Fibroblast of peridontal ligament (primary cell): ENCODE measurements at regions not wholly inside any gene's neighbourhood (a gene's known extent, or its start where the extent isn't known, plus 50 kb on each side); places are given as distances from the start of the nearest gene placed in this dataset.
"Not testable (repeated sequence)": the region's sequence is repeated elsewhere in the genome, so short reads cannot be mapped to it uniquely, and the experiment has no call there.

Source experiments
- DNase-seq: peaks from one replicate; pipeline ENCODE4 v3.0.0-alpha.2; 2010; ENCODE audit errors: extremely low read depth

DNA sequence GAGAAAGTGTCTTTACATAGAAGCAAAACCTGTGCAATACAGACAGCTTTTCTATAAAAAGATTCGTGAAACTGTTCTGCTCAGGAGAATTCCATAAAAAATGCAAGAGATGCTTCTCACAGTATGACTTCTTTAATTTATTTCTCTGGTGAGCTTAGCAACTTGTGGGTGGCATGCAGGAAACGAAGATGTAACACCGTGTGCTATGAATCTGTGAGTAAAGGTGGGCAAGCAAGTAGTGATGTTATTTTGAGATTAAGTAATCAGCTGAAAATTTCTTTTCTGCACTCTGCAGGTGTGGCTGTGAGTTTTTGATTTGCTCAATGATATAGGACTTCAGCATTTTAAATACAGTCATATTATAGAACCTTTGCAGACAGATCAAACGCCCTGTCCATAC lies 656.8 kb upstream of the NCAM2 start:
- DNase-seq, result no peak

DNA sequence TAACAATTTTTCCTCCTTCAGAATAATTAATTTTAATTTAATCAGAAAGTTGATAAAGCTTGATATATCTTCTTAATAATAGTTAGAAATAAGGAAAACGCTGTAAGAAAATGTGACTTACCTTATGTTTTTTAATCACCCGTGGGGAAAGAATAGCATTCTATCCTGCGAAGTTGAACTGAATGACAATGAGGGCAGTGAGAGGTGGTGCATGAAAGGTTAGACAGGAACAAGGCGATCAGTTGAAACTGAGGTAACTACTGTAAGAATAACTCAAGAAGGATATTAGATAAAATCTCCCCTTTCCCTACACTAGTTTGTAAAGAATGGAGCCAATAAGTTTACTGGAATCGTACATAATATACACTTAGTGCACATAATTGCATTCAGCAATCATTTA lies 655.0 kb upstream of the NCAM2 start:
- no peak for DNase-seq

DNA sequence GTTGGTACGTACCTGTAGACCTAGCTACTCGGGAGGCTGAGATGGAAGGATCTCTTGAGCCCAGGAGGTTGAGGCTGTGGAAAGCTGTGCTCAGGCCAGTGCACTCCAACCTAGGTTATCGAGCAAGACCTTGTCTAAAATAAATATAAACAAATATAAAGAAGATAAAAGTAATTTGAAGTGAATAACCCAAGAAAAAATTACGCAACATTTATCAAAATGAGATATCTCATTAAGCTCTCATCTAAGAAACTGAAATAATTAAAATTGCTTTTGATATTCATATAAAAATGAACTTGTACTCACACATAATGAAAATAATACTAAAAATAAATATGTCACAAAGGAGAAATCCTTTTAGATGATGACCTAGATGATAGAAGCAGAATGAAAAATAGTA lies 647.1 kb upstream of the NCAM2 start:
- DNase-seq, result no peak

DNA sequence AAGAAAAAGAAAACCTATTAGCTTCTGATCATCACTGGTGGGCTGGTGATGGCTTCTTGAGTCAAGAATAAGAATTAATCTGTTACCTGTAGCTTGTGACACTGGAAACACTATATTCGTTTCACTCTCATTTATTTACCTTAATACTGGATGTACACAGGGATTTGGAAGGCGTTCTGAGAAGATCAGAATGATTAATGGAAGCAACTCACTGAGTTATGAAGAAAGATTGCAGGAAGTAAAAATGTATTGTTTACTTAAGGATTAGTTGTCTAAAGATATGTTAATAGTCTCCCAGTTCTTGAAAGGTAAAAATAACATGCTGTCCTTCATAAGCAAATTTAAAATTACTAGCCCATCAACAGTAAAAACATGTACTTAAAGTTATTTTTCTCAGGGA lies 644.9 kb upstream of the NCAM2 start:
- DNase-seq, result no peak

DNA sequence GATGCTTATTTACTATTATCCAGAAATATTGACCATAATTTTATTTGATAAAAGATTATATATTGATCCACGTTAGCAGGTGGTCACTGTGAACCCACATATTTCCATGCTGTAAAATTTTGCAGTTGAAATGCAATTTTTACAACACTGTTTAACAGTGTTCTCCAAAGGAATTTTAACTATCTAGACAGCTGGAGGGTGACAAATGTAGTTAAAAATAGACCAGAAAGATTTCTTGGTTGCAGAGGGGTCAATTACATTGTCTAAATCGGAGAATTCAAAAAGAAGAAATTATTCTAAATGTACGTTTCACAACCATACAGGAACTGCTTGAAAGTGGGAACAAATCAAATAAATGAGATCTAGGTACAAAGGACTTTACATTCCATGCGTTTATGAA lies 625.2 kb upstream of the NCAM2 start:
- no peak for DNase-seq

DNA sequence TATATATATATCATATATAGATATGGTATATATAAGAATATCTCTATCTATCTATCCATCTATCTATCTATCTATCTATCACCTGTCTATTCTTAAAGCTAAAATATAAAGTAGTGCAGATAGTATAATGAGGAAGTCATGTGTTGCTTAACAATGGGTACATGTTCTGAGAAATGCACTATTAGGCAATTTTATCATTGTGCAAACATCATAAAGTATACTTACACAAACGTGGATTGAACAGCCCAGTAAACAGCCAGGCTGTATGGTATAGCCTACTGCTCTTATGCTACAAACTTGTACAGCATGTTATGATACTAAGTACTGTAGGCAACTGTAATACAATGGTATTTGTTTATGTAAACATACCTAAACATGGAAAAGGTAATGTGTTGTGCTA lies 621.0 kb upstream of the NCAM2 start:
- DNase-seq, result no peak

DNA sequence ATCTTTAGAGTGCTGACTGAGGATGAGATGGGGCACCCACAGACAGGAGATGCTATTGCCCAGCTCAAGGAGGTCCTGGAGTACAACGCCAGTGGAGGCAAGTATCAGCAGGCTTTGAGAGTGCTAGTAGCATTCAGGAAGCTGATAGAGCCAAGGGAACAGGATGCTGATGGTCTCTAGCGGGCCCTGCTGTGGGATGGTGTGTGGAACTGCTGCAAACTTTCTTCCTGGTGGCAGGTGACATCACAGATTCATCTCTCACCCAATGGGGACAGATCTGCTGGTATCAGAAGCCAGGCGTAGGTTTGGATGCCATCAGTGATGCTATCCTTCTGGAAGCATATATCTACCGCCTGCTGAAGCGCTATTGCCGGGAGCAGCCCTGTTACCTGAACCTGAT lies 609.8 kb upstream of the NCAM2 start:
- DNase-seq, result no peak

DNA sequence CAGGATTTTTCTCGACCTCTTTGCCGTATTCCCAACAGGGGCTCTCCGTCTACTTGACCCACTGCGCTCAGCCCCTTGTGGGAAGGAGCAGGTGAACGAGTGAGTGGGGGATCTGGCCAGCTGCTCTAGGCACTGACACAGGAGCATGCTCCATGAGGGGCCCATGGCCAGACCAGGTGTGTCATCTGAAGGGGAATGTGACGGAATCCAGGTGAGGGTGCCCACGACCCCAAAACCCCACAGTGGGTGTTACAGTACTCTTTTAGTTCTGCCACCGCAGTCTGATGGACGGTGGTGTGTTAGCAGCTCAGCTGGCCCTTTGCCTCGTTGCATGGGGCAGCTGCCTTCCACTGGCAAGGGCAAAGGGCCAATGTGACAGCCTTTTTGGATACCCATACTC lies 601.4 kb upstream of the NCAM2 start:
- DNase-seq, result no peak

DNA sequence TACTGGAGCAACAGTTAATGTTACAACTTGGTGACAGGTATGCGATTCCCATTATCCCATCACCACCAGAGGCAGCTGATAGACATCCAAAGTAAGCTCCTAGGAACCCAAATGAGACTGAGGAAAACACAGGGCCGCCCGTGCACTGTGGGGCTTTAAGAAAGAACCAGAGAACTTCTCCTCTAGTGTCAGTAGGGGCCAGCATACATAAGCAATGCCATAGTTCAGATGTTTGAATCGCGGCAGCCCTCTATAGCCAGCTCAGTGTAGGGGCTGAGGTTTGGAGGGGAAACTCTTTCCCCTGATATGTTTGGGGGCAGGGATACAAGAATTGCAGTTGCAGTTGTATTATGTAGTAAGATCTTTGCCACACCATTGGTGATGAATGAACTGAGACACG lies 593.3 kb upstream of the NCAM2 start:
- no peak for DNase-seq

DNA sequence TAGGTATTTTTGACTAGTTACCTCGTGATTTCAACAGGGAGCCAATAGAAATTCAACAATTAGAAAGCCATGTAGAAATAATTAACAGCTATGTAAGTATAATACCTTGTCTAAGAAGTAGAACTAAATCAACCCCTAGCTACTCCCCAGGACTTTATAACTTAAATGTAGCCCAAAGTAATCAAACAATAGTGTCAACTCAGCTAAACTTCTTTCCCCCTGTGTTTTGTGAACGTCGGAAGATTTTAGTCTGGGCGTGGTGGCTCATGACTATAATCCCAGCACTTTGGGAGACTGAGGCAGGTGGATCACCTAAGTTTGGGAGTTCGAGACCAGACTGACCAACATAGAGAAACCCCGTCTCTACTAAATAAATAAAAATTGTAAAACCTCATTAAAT lies 579.9 kb upstream of the NCAM2 start:
- no peak for DNase-seq

DNA sequence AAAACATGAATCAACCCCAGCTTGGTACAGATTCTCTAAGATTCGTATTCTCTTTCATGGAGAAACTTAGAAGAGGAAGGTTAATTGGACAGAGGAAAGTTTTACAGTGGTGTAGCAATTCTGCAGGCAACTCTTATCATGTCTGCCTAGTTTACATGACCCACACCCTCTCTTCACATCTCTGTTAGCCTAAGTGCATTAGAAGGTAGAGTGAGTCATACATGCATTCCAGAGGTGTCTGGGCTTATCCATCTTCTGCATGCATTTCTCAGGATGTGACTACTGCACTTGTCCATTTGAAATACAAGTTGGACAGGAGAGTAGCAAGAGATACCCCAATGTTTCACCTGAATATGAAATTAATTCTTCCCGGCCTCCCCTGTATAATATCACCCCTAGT lies 578.4 kb upstream of the NCAM2 start:
- no peak for DNase-seq

DNA sequence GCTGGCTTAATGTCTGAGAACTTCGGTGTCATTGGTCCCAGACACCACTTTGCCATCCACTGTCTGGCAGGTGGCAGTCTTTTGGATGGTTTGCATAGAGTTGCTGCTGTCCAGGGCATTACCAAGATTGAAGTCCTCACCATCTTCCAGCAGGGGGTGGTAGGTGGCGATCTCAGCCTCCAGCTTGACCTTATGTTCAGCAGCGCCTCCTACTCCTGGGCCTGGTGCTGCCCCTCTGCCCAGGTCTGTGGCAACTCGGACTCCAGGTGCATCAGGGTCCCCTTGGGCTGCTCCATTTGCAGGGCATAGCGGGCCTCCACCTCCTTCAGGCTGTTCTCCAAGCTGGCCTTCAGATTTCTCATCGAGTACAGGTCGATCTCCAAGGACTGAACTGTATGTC lies 573.3 kb upstream of the NCAM2 start:
- no peak for DNase-seq

DNA sequence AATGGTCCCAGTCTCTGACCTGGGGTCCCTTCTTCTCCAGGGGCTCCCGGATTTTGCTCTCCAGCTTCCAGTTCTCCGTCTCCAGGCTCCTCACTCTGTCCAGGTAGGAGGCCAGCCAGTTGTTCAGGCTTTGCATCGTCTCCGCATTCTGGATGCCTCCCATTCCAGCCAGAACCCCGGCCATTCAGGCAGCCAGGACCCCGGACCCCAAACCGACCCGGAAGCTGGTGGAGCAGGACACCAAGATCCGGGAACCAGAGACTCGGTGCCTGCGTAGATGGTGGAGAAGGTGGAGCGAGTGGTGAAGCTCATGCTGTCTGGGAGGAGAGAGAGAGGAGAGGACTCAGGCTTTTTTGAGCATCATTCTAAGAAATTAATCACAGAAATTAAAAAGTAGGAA lies 572.4 kb upstream of the NCAM2 start:
- DNase-seq, result no peak

DNA sequence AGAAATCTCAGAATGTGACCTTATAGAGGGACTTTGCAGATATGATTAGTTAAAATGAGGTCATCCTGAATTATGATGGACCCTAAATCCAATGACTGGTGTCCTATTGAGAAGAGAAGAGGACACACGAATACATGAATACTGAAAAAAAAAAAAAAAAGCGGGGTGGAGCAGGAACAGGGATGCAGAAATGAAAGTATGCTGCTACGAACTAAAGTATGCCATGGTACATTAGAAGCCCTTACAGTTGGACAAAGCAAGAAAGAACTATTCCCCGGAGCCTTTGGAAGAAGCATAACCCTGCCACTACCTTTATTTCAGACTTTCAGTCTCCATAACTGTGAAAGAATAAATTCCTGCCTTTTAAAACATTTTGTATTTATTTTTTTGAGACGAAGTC lies 557.9 kb upstream of the NCAM2 start:
- no peak for DNase-seq

DNA sequence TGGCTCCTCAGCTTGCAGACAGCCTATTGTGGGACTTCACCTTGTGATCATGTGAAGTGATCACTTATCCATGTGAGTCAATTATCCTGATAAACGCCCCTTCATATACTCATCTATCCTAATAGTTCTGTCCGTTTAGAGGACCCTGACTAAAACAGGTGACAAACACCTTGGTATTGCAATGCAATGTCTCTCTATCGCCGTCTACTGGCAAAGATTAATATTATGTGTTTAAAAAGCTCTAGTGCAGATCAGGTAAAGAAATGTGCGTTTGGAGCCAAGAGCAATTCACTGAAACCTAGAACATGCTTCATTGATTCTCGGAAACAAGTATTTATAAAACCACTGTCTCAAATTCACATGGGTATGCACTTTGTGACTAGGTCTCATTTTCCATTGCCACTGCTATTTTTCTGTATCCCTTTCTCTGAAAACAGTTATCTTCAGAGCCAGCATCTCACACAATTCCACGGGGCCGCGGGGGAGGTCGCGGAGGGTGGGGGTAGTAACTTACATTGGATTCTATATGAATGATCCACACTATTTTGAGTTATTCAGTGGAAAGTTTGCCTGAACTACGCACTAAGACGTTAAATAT lies 554.6 kb upstream of the NCAM2 start:
- DNase-seq, result no peak

DNA sequence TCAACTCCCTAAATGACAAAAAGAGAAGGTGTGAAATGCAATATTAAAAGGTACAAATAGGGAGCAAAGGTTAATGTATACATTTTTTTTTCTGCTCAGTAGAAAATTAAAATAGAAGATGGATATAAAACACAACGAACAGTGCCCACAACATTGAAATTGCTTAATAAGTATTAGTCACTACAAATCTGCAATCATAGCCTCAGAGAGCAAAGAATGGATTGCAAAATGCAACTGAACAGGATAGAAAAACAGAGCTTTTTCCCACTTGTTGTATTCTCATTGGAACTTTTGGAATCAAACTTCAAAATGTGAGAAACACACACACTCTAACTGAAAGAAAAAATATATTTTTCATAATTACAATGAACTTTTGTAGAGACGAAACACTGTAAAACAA lies 552.2 kb upstream of the NCAM2 start:
- DNase-seq, result no peak

DNA sequence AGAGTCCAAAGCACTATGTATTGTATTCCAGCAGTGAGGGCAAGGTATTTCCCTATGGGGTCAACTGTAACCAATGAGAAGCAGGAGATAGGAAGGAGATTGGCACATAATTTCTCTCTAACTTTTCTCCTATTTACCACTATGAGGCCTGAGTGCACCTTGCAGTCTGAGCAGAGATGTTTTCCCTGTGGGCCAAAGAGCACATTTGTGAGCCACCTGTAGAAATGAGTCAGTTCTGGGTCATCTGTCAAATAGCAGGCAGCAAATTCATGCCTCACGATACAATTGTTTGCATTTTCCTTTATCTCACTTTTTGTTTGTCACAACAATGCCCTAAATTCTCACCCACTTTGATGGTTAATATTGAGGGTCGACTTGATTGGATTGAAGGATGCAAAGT lies 547.2 kb upstream of the NCAM2 start:
- DNase-seq, result no peak

DNA sequence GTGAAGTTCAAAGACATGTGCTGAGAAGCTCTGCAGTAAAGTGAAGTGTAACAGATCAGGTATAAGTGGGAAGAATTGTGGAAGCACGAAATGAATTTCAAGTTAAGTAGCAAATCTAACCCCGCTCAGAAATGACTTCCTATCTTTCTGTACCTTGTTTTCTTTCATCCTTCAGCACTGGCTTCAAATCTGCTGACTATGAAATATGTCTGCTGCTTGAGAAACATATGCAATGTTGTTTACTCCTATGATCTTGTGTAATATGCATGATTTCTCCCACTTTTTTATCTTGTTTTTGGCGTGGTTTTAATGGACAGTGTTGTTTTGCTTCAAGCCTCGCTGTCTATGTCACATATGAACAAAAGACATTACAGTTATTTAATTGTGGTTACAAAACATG lies 545.3 kb upstream of the NCAM2 start:
- no peak for DNase-seq

DNA sequence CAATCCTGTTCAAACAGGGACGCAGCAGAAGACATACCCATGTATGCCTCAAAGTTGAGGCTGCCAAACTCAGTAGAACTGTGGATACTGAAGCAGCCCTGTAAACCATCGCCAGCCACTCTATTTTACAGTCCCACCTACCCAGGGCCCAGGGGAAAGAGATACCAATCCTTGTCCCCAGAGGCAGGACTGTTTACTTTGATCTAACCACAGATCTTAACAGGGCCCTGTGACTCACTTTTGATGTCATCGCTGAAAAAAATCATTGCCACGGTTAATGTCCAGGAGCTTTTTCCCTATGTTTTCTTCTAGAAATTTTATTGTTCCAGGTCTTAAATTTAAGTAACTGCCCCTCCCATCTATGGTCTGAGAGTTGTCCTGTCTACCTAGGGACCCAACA lies 538.4 kb upstream of the NCAM2 start:
- DNase-seq, result no peak

DNA sequence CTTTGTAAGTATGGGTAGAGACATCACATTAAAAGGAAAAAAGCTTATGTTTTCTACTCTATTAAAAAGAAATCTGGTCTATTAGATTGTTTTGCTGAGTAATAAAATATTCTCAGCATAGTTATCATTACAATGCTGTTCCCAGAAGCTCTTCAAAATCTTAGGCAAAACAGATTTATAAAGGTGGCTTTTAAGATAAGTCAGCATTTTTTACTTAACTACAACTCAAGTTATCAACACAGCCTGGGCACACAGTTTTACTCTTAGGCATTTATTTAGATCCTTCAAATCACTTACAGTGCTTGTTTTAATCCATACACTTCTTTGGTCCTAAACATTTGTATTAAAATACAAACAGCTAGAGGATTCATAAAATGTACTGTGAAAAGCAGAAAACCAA lies 534.8 kb upstream of the NCAM2 start:
- DNase-seq, result no peak

DNA sequence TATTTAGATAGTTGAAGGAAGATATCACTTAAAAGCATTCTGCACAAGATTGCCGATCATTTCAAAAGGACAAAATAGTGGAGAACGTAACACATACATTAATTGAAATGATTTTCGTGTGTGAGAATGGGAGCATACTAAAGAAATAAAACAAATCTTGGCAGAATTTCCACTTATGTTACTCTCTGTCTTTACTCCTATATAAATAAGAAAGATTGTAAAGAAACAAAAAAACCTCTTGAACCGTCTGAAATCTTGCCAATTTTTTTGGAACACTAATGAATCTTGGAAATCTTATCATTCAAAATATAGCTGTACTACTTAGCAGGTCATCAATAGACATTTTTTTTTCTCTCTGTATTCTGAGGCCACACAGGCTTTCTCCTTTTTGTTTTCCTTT lies 528.8 kb upstream of the NCAM2 start:
- DNase-seq, result no peak

DNA sequence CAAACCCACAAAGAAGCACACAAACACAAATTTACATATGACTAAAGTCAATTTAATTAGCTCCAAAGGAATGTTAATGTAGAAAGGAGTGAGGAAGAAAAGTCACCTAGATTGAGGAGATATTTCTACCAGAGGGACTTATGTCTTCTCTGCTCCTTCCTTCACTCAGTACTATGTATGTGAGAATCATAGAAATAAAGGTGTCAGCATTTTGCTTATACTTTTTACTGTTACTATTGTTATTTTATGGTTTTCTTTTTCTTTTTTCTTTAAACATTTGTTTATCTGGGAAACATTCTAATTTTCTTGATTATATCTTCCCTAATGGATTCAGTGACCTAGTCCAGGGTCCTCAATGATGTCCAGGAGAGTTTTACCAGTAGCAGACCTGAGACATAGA lies 511.9 kb upstream of the NCAM2 start:
- no peak for DNase-seq

DNA sequence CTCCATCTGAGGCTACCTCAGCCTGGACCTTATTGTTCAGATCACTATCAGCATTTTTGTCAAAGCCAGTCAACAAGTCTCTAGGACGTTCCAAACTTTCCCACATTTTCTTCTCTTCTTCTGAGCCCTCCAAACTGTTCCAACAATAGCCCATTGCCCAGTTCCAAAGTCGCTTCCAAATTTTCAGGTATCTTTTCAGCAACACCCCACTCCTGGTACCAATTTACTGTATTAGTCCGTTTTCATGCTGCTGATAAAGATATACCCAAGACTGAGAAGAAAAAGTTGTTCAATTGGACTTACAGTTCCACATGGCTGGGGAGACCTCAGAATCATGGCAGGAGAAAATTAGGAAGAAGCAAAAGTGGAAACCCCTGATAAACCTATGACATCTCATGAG lies 495.3 kb upstream of the NCAM2 start:
- not testable (repeated sequence) for DNase-seq

DNA sequence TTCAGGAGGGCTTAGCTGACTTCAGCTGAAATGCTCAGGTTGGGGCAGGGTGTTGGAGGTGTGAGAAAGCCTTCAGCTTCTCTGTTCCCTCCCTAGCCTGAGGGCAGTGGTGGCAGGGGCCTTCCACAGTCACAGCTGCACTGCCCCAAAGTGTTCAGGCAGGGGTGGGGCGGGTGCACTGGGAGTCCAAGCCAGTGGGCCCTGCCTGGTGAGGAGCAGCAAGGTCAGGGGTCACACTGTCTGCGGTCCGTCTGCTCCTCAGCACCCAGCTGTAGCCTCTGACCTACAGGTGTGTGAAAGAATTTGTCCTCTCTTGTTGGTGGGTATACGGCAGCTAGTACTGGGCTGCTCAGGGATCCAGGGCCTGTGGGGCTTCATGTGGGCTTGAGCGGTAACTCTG lies 490.4 kb upstream of the NCAM2 start:
- no peak for DNase-seq
